Hepatocyte (in vitro differentiated cells): ENCODE measurements at regions not wholly inside any gene's neighbourhood (a gene's known extent, or its start where the extent isn't known, plus 50 kb on each side); places are given as distances from the start of the nearest gene placed in this dataset.

Experiments used
- DNase-seq: peaks from one replicate; pipeline ENCODE4 v3.0.0-alpha.2; 2016; ENCODE audit warnings: low spot score
- H2AFZ ChIP-seq: fragments of 200-600 bp; sonication (generic); 2 replicates; pipeline ENCODE4 v1.6.0; 2016; ENCODE audit warnings: antibody characterized with exemption, mild to moderate bottlenecking
- H3K27ac ChIP-seq: fragments of 200-600 bp; sonication (generic); 2 replicates; pipeline ENCODE4 v1.5.1; 2016; ENCODE audit warnings: mild to moderate bottlenecking
- H3K27me3 ChIP-seq: fragments of 200-600 bp; sonication (generic); 2 replicates; pipeline ENCODE4 v1.6.1; 2016
- H3K36me3 ChIP-seq: fragments of 200-600 bp; sonication (generic); replicated peaks from 2 replicates; pipeline ENCODE4 v1.5.1; 2016; ENCODE audit warnings: low read depth; ENCODE audit not compliant: insufficient read depth
- H3K4me1 ChIP-seq: fragments of 200-600 bp; sonication (generic); 2 replicates; pipeline ENCODE4 v1.5.1; 2016; ENCODE audit warnings: mild to moderate bottlenecking, moderate library complexity; ENCODE audit not compliant: insufficient read depth
- H3K4me2 ChIP-seq: fragments of 200-600 bp; sonication (generic); 2 replicates; pipeline ENCODE4 v1.6.0; 2016
- H3K4me3 ChIP-seq: fragments of 200-600 bp; sonication (generic); 2 replicates; pipeline ENCODE4 v1.5.1; 2016; ENCODE audit warnings: mild to moderate bottlenecking
- H3K79me2 ChIP-seq: fragments of 200-600 bp; sonication (generic); 2 replicates; pipeline ENCODE4 v1.6.0; 2017; ENCODE audit warnings: mild to moderate bottlenecking
- H3K9me2 ChIP-seq: fragments of 200-600 bp; sonication (generic); replicated peaks from 2 replicates; pipeline ENCODE4 v1.6.0; 2017; ENCODE audit warnings: mild to moderate bottlenecking; ENCODE audit not compliant: insufficient read depth
- H3K9me3 ChIP-seq: fragments of 200-600 bp; sonication (generic); 2 replicates; pipeline ENCODE4 v1.5.1; 2016; ENCODE audit warnings: low read depth, mild to moderate bottlenecking
- H4K20me1 ChIP-seq: fragments of 200-600 bp; sonication (generic); 2 replicates; pipeline ENCODE4 v1.6.0; 2016; ENCODE audit warnings: mild to moderate bottlenecking; ENCODE audit not compliant: insufficient read depth, poor library complexity, severe bottlenecking
- CTCF ChIP-seq: fragments of 200-600 bp; sonication (generic); IDR thresholded peaks from 2 replicates; pipeline ENCODE4 v1.5.1; 2016; ENCODE audit warnings: antibody characterized with exemption, mild to moderate bottlenecking; ENCODE audit not compliant: poor library complexity
- EZH2 ChIP-seq: fragments of 200-600 bp; sonication (generic); IDR thresholded peaks from 2 replicates; pipeline ENCODE4 v1.6.1; 2016; ENCODE audit warnings: antibody characterized with exemption, mild to moderate bottlenecking, borderline replicate concordance
- EZH2phosphoT487 ChIP-seq: fragments of 200-600 bp; sonication (generic); IDR thresholded peaks from one replicate; pipeline ENCODE4 v1.6.1; 2018; ENCODE audit warnings: antibody characterized with exemption, mild to moderate bottlenecking, low read depth, moderate library complexity; ENCODE audit not compliant: unreplicated experiment, severe bottlenecking
- WGBS: methylation state at CpG from one replicate; pipeline ENCODE4 v1.1.6; 2016; ENCODE audit warnings: low lambda C conversion rate; ENCODE audit errors: missing lambda C conversion rate; 5-methylcytosine and 5-hydroxymethylcytosine counted together

GRCh38 chr2:157059036-157059435, 198.5 kb upstream of the GALNT5 start:
- H3K9me3 ChIP-seq, result no peaks in the 10 kb centered on the region
- H4K20me1 ChIP-seq, result no peaks in the 10 kb centered on the region
- WGBS, result 96% methylated on average over 2 of the region's 2 CpGs
- no peak overlapping the region for H2AFZ ChIP-seq
- H3K9me2 ChIP-seq, result no peaks in the 10 kb centered on the region
- H3K27ac ChIP-seq, result no peak overlapping the region
- H3K36me3 ChIP-seq, result no peaks in the 10 kb centered on the region
- no peak for TF ChIP-seq EZH2phosphoT487
- TF ChIP-seq CTCF, result no peak
- TF ChIP-seq EZH2, result no peak
- no peak overlapping the region for H3K4me2 ChIP-seq
- H3K4me1 ChIP-seq, result no peaks in the 10 kb centered on the region
- H3K79me2 ChIP-seq, result no peaks in the 10 kb centered on the region
- no peak overlapping the region for H3K4me3 ChIP-seq
- H3K27me3 ChIP-seq, result no peaks in the 10 kb centered on the region
- DNase-seq, result no peak

DNA sequence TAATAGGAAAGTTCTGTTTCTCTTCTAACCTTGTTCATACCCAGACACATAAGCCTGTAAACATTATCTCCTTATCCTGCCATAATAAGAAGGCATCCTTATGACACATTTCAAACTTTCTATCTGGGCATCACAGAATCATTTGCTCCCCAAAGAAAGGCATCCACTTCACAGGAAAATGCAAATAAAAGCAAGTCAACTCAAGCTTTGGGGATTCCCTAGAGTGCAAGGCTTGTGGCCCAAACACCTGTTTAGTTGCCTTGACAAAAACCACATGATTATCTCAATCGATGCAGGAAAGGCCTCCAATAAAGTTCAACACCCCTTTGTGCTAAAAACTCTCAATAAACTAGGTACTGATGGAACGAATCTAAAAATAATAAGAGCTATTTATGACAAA, 195.7 kb upstream of the GALNT5 start:
- H4K20me1 ChIP-seq, result no peaks in the 10 kb centered on the region
- no peak for TF ChIP-seq CTCF
- TF ChIP-seq EZH2, result no peak
- no peak for TF ChIP-seq EZH2phosphoT487
- no peaks in the 10 kb centered on the region for H3K27me3 ChIP-seq
- H3K4me1 ChIP-seq, result no peaks in the 10 kb centered on the region
- 69% methylated on average over 2 of the region's 2 CpGs for whole genome bisulfite sequencing
- H3K27ac ChIP-seq, result no peak overlapping the region
- no peaks in the 10 kb centered on the region for H3K36me3 ChIP-seq
- H2AFZ ChIP-seq, result no peak overlapping the region
- H3K9me2 ChIP-seq, result no peaks in the 10 kb centered on the region
- no peak for DNase-seq
- H3K4me2 ChIP-seq, result no peak overlapping the region
- no peaks in the 10 kb centered on the region for H3K79me2 ChIP-seq
- H3K9me3 ChIP-seq, result no peaks in the 10 kb centered on the region
- no peak overlapping the region for H3K4me3 ChIP-seq

DNA sequence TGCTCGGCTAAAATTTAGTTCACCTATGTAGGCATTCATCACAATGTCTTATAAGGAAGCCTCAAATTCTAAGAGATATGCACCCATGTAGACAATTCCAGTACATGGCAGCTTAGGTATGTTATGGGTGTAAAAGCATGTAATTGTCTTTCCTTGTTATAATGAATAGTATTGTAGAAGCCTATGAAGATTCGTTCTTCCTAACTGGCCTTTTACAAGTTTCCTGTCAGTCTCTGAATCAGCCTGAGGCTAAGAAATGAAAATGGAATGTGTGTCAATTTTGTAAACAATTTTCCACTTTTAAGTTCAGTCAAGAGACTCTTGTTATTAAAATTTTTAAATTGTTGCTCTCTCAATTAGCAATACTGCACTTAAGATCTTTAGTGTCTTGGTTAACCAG, 189.9 kb upstream of the GALNT5 start:
- no peaks in the 10 kb centered on the region for H3K9me2 ChIP-seq
- TF ChIP-seq CTCF (no peak), EZH2 (no peak), EZH2phosphoT487 (no peak)
- no peak overlapping the region for H2AFZ ChIP-seq
- H3K9me3 ChIP-seq, result no peaks in the 10 kb centered on the region
- H3K79me2 ChIP-seq, result no peaks in the 10 kb centered on the region
- H3K27me3 ChIP-seq, result no peaks in the 10 kb centered on the region
- H3K4me2 ChIP-seq, result no peak overlapping the region
- no peak overlapping the region for H3K4me3 ChIP-seq
- H4K20me1 ChIP-seq, result no peaks in the 10 kb centered on the region
- WGBS, result 66% methylated on average over 2 of the region's 2 CpGs
- DNase-seq, result no peak
- no peaks in the 10 kb centered on the region for H3K4me1 ChIP-seq
- no peaks in the 10 kb centered on the region for H3K36me3 ChIP-seq
- H3K27ac ChIP-seq, result no peak overlapping the region

GRCh38 chr2:157068237-157068636, 189.3 kb upstream of the GALNT5 start:
- no peaks in the 10 kb centered on the region for H3K4me1 ChIP-seq

More at GRCh38 chr2:157068237-157068636, 189.3 kb upstream of the GALNT5 start:
- no peaks in the 10 kb centered on the region for H4K20me1 ChIP-seq
- TF ChIP-seq EZH2phosphoT487 (no peak), EZH2 (no peak), CTCF (no peak)
- no peaks in the 10 kb centered on the region for H3K36me3 ChIP-seq
- H3K4me3 ChIP-seq, result no peak overlapping the region
- DNase-seq, result no peak
- no peak overlapping the region for H3K27ac ChIP-seq
- H2AFZ ChIP-seq, result no peak overlapping the region
- no peaks in the 10 kb centered on the region for H3K9me2 ChIP-seq
- H3K27me3 ChIP-seq, result no peaks in the 10 kb centered on the region
- no peaks in the 10 kb centered on the region for H3K79me2 ChIP-seq
- H3K4me2 ChIP-seq, result no peak overlapping the region
- 89% methylated on average over 1 of the region's 1 CpG for WGBS
- no peaks in the 10 kb centered on the region for H3K9me3 ChIP-seq
